GM12865 (cell line): ENCODE measurements at regions not wholly inside any gene's neighbourhood (a gene's known extent, or its start where the extent isn't known, plus 50 kb on each side); places are given as distances from the start of the nearest gene placed in this dataset.

Experiments used
- DNase-seq: peaks from one replicate; pipeline ENCODE4 v3.0.0; 2010; ENCODE audit warnings: low read depth
- H3K4me3 ChIP-seq: 2 replicates; pipeline ENCODE4 v1.5.1; 2011; ENCODE audit warnings: mild to moderate bottlenecking, low read depth, low read length, control low read depth
- TF ChIP-seq, protein P1 (sequence below): IDR thresholded peaks from 2 replicates; pipeline ENCODE4 v1.5.1; 2011; ENCODE audit warnings: low read length, control low read depth, low read depth, inconsistent platforms; ENCODE audit not compliant: insufficient read depth; ENCODE audit errors: missing control alignments

DNA sequence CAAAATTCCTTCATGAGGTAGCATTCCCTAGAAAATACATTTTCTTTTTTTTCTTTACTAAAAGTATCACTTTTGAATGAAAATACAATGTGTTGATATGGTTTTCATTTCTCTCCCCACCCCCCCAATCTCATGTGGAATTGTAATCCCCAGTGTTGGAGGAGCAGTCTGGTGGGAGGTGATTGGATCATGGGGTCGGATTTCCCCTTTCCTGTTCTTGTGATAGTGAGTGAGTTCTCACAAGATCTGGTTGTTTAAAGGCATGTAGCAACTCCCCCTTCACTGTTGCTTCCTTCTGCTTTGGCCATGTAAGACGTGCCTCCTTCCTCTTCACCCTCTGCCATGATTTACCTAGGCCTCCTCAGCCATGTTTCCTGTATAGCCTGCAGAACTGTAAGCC, 790.3 kb upstream of the KCND2 start:
- TF ChIP-seq, protein P1, sequence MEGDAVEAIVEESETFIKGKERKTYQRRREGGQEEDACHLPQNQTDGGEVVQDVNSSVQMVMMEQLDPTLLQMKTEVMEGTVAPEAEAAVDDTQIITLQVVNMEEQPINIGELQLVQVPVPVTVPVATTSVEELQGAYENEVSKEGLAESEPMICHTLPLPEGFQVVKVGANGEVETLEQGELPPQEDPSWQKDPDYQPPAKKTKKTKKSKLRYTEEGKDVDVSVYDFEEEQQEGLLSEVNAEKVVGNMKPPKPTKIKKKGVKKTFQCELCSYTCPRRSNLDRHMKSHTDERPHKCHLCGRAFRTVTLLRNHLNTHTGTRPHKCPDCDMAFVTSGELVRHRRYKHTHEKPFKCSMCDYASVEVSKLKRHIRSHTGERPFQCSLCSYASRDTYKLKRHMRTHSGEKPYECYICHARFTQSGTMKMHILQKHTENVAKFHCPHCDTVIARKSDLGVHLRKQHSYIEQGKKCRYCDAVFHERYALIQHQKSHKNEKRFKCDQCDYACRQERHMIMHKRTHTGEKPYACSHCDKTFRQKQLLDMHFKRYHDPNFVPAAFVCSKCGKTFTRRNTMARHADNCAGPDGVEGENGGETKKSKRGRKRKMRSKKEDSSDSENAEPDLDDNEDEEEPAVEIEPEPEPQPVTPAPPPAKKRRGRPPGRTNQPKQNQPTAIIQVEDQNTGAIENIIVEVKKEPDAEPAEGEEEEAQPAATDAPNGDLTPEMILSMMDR = no peak
- H3K4me3 ChIP-seq = no peak overlapping the region
- no peak for DNase-seq

DNA sequence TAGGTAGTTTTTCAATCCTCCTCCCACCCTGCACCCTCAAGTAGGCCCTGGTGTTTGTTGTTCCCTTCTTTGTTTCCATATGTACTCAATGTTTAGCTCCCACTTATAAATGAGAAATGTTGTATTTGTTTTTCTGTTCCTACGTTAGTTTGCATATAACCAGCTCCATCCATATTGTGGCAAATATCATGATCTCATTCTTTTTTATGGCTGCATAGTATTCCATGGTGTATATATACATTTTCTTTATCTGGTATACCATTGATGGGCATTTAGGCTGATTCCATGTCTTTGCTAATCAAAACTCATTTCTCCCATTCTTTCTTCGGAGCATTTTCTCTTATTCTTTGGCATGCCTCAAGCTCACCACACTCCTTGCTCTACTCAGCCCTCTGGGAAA, 789.6 kb upstream of the KCND2 start:
- TF ChIP-seq, protein P1 = no peak
- no peak for DNase-seq

GRCh38 chr7:119514326-119514725, 758.6 kb upstream of the KCND2 start:
- no peak for DNase-seq
- H3K4me3 ChIP-seq = no peak overlapping the region
- TF ChIP-seq, protein P1 = no peak

More for the DNA sequence above, 789.6 kb upstream of the KCND2 start:
- no peak overlapping the region for H3K4me3 ChIP-seq

GRCh38 chr7:119515214-119515613, 757.8 kb upstream of the KCND2 start:
- no peak for DNase-seq
- TF ChIP-seq, protein P1 = no peak
- no peak overlapping the region for H3K4me3 ChIP-seq

GRCh38 chr7:119515962-119516361, 757.0 kb upstream of the KCND2 start:
- no peak for DNase-seq
- H3K4me3 ChIP-seq = no peak overlapping the region

GRCh38 chr7:119522263-119522662, 750.7 kb upstream of the KCND2 start:
- no peak for DNase-seq
- TF ChIP-seq, protein P1 = no peak
- no peak overlapping the region for H3K4me3 ChIP-seq

More at GRCh38 chr7:119515962-119516361, 757.0 kb upstream of the KCND2 start:
- TF ChIP-seq, protein P1 = no peak

DNA sequence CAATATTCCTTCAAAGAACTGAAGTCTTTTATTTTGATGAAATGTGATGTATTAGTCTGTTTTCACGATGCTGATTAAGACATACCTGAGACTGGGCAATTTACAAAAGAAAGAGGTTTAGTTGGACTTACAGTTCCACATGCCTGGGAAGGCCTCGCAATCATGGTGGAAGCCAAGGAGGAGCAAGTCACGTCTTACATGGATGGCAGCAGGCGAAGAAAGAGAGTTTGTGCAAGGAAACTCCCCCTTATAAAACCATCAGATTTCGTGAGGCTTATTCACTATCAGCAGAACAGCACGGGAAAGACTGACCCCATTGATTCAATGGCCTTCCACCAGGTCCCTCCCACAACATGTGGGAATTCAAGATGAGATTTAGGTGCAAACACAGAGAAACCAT, 750.3 kb upstream of the KCND2 start:
- TF ChIP-seq, protein P1 = no peak
- H3K4me3 ChIP-seq = no peak overlapping the region
- no peak for DNase-seq
